Activated T-cell treated with anti-CD3 and anti-CD28 coated beads for 24 hours (primary cell): ENCODE measurements at regions not wholly inside any gene's neighbourhood (a gene's known extent, or its start where the extent isn't known, plus 50 kb on each side); places are given as distances from the start of the nearest gene placed in this dataset.
"Not testable (repeated sequence)": the region's sequence is repeated elsewhere in the genome, so short reads cannot be mapped to it uniquely, and the experiment has no call there.

Experiments used
- DNase-seq: peaks from one replicate; pipeline ENCODE4 v3.0.0-alpha.2; 2020; ENCODE audit warnings: low read depth

- DNase-seq, result no peak
Measured at GRCh38 chr19:30870876-30871275, 478.4 kb downstream of the TSHZ3 start.

- DNase-seq, result no peak
Measured at GRCh38 chr19:30865511-30865910, 483.7 kb downstream of the TSHZ3 start.

GRCh38 chr19:30864391-30865215 is 484.6 kb downstream of the TSHZ3 start:
- DNase-seq, result no peak

GRCh38 chr19:30862876-30863275 is 486.4 kb downstream of the TSHZ3 start:
- no peak for DNase-seq

- DNase-seq, result no peak
Measured at GRCh38 chr19:30861919-30862318, 487.3 kb downstream of the TSHZ3 start.

GRCh38 chr19:30857966-30858490 is 485.8 kb downstream of the ZNF536 start:
- no peak for DNase-seq

- no peak for DNase-seq
Measured at GRCh38 chr19:30857388-30857787, 485.2 kb downstream of the ZNF536 start.

- DNase-seq, result no peak
Measured at GRCh38 chr19:30856786-30857185, 484.6 kb downstream of the ZNF536 start.

- no peak for DNase-seq
Measured at GRCh38 chr19:30856376-30856775, 484.2 kb downstream of the ZNF536 start.

GRCh38 chr19:30855442-30855841 is 483.3 kb downstream of the ZNF536 start:
- DNase-seq, result no peak

- DNase-seq, result no peak
Measured at GRCh38 chr19:30854661-30855060, 482.5 kb downstream of the ZNF536 start.

GRCh38 chr19:30854207-30854606 is 482.0 kb downstream of the ZNF536 start:
- no peak for DNase-seq

GRCh38 chr19:30853036-30853435 is 480.9 kb downstream of the ZNF536 start:
- DNase-seq, result no peak

GRCh38 chr19:30852168-30852567 is 480.0 kb downstream of the ZNF536 start:
- no peak for DNase-seq

- no peak for DNase-seq
Measured at GRCh38 chr19:30851646-30852045, 479.5 kb downstream of the ZNF536 start.

GRCh38 chr19:30848636-30849425 is 476.6 kb downstream of the ZNF536 start:
- no peak for DNase-seq

GRCh38 chr19:30846102-30846501 is 473.9 kb downstream of the ZNF536 start:
- DNase-seq, result no peak

GRCh38 chr19:30842926-30843325 is 470.7 kb downstream of the ZNF536 start:
- DNase-seq, result no peak

GRCh38 chr19:30841934-30842333 is 469.8 kb downstream of the ZNF536 start:
- no peak for DNase-seq

- DNase-seq, result no peak
Measured at GRCh38 chr19:30830875-30831274, 458.7 kb downstream of the ZNF536 start.

- not testable (repeated sequence) for DNase-seq
Measured at GRCh38 chr19:30825505-30825904, 453.3 kb downstream of the ZNF536 start.

GRCh38 chr19:30824809-30825208 is 452.6 kb downstream of the ZNF536 start:
- no peak for DNase-seq

GRCh38 chr19:30817965-30818567 is 445.9 kb downstream of the ZNF536 start:
- no peak for DNase-seq
